GM23248 (cell line): ENCODE measurements at regions not wholly inside any gene's neighbourhood (a gene's known extent, or its start where the extent isn't known, plus 50 kb on each side); places are given as distances from the start of the nearest gene placed in this dataset.

Source experiments
- EZH2 ChIP-seq: fragments of 200-600 bp; sonication (generic); IDR thresholded peaks from 2 replicates; pipeline ENCODE4 v1.6.1; 2018; ENCODE audit warnings: antibody characterized with exemption, mild to moderate bottlenecking; ENCODE audit not compliant: insufficient read depth, poor library complexity, severe bottlenecking
- EZH2phosphoT487 ChIP-seq: fragments of 200-600 bp; sonication (generic); IDR thresholded peaks from 2 replicates; pipeline ENCODE4 v1.6.1; 2018; ENCODE audit warnings: antibody characterized with exemption, moderate library complexity, mild to moderate bottlenecking, low read depth; ENCODE audit not compliant: insufficient read depth

- TF ChIP-seq EZH2phosphoT487 = no peak
- TF ChIP-seq EZH2 = no peak
These were observed 1014.5 kb upstream of the MANEA start for GRCh38 chr6:94562846-94563245.
